ENCODE measurements at regions not wholly inside any gene's neighbourhood (a gene's known extent, or its start where the extent isn't known, plus 50 kb on each side); places are given as distances from the start of the nearest gene placed in this dataset.
"Not testable (repeated sequence)": the region's sequence is repeated elsewhere in the genome, so short reads cannot be mapped to it uniquely, and the experiment has no call there.

- no peak for DNase-seq
Measured at GRCh38 chr6:115873901-115874300, 186.8 kb downstream of the FRK start.

- DNase-seq: no peak
Measured at GRCh38 chr6:115870464-115870863, 190.2 kb downstream of the FRK start.

- DNase-seq: no peak
Measured at GRCh38 chr6:115865914-115866313, 194.8 kb downstream of the FRK start.

GRCh38 chr6:115863211-115863610, 197.5 kb downstream of the FRK start:
- no peak for DNase-seq

GRCh38 chr6:115861658-115862057, 199.0 kb downstream of the FRK start:
- not testable (repeated sequence) for DNase-seq

- not testable (repeated sequence) for DNase-seq
Measured at GRCh38 chr6:115859577-115859976, 201.1 kb downstream of the FRK start.

GRCh38 chr6:115854866-115855665, 205.6 kb downstream of the FRK start:
- no peak for DNase-seq

GRCh38 chr6:115847671-115848070, 213.0 kb downstream of the FRK start:
- DNase-seq: no peak

- DNase-seq: no peak
Measured at GRCh38 chr6:115843945-115844344, 216.7 kb downstream of the FRK start.

- DNase-seq: no peak
Measured at GRCh38 chr6:115842338-115842737, 218.4 kb downstream of the FRK start.

- no peak for DNase-seq
Measured at GRCh38 chr6:115839583-115840181, 221.0 kb downstream of the FRK start.

- DNase-seq: peak; percentile 33
Measured at GRCh38 chr6:115838763-115839401, 221.8 kb downstream of the FRK start.

GRCh38 chr6:115838216-115838615, 222.5 kb downstream of the FRK start:
- no peak for DNase-seq

GRCh38 chr6:115836374-115836773, 224.3 kb downstream of the FRK start:
- not testable (repeated sequence) for DNase-seq

GRCh38 chr6:115835314-115835713, 225.4 kb downstream of the FRK start:
- no peak for DNase-seq

GRCh38 chr6:115834542-115834941, 226.1 kb downstream of the FRK start:
- not testable (repeated sequence) for DNase-seq

GRCh38 chr6:115832786-115833185, 227.9 kb downstream of the FRK start:
- no peak for DNase-seq

GRCh38 chr6:115832186-115832585, 228.5 kb downstream of the FRK start:
- DNase-seq: no peak

- no peak for DNase-seq
Measured at GRCh38 chr6:115830895-115831294, 229.8 kb downstream of the FRK start.

GRCh38 chr6:115821798-115822197, 238.9 kb downstream of the FRK start:
- no peak for DNase-seq

- DNase-seq: no peak
Measured at GRCh38 chr6:115819506-115819905, 241.2 kb downstream of the FRK start.

GRCh38 chr6:115817161-115817560, 243.5 kb downstream of the FRK start:
- no peak for DNase-seq

GRCh38 chr6:115814907-115815306, 245.8 kb downstream of the FRK start:
- DNase-seq: no peak

GRCh38 chr6:115811541-115811940, 249.2 kb downstream of the FRK start:
- no peak for DNase-seq

All from NCI-H2029 treated with DMSO at 0.1 percent for 48 hours (cell line).